ENCODE measurements at regions not wholly inside any gene's neighbourhood (a gene's known extent, or its start where the extent isn't known, plus 50 kb on each side); places are given as distances from the start of the nearest gene placed in this dataset.

DNA sequence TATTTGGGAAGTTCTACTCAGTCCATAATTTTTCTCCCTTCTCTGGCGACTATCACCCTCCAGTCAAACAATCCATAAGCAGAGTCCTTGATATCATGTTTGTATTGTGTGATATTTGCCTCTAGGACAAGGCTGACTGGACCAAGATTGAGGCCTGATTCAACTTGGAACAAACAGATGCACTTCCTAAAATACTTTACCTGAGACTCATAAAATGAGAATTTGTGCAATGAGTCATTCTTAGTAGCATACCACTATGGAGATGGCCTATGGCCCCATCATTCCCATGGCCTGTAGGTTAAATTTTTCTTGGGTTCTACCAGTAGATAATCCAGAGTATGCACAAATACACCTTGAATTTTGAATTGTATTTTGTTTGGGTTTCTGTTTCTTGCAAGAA is 74.2 kb upstream of the DMD start (continued):
- TF ChIP-seq, protein P1, sequence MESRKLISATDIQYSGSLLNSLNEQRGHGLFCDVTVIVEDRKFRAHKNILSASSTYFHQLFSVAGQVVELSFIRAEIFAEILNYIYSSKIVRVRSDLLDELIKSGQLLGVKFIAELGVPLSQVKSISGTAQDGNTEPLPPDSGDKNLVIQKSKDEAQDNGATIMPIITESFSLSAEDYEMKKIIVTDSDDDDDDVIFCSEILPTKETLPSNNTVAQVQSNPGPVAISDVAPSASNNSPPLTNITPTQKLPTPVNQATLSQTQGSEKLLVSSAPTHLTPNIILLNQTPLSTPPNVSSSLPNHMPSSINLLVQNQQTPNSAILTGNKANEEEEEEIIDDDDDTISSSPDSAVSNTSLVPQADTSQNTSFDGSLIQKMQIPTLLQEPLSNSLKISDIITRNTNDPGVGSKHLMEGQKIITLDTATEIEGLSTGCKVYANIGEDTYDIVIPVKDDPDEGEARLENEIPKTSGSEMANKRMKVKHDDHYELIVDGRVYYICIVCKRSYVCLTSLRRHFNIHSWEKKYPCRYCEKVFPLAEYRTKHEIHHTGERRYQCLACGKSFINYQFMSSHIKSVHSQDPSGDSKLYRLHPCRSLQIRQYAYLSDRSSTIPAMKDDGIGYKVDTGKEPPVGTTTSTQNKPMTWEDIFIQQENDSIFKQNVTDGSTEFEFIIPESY (IDR thresholded peaks at IDR 0.05; ENCODE audit: extremely low read depth, insufficient replicate concordance, low read length): no peak
- TF ChIP-seq, protein P2, sequence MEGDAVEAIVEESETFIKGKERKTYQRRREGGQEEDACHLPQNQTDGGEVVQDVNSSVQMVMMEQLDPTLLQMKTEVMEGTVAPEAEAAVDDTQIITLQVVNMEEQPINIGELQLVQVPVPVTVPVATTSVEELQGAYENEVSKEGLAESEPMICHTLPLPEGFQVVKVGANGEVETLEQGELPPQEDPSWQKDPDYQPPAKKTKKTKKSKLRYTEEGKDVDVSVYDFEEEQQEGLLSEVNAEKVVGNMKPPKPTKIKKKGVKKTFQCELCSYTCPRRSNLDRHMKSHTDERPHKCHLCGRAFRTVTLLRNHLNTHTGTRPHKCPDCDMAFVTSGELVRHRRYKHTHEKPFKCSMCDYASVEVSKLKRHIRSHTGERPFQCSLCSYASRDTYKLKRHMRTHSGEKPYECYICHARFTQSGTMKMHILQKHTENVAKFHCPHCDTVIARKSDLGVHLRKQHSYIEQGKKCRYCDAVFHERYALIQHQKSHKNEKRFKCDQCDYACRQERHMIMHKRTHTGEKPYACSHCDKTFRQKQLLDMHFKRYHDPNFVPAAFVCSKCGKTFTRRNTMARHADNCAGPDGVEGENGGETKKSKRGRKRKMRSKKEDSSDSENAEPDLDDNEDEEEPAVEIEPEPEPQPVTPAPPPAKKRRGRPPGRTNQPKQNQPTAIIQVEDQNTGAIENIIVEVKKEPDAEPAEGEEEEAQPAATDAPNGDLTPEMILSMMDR (IDR thresholded peaks at IDR 0.05 in 2 of 3, conservative IDR thresholded peaks at IDR 0.05 in 1 of 3; ENCODE audit: borderline replicate concordance in 1 of 3, insufficient read depth in 1 of 3, low read depth in 2 of 3, low read length in 2 of 3): no peak
- no peak for TF ChIP-seq CBX3 (IDR thresholded peaks at IDR 0.05; ENCODE audit: low read depth)
- no peak for TF ChIP-seq TCF7L2 (IDR thresholded peaks at IDR 0.05; ENCODE audit: borderline replicate concordance, extremely low read depth, insufficient read depth, insufficient read length)
- TF ChIP-seq, protein P3, sequence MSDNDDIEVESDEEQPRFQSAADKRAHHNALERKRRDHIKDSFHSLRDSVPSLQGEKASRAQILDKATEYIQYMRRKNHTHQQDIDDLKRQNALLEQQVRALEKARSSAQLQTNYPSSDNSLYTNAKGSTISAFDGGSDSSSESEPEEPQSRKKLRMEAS (IDR thresholded peaks at IDR 0.05): no peak
- TF ChIP-seq EZH2phosphoT487 (IDR thresholded peaks at IDR 0.05; ENCODE audit: borderline replicate concordance): no peak
- no peak for TF ChIP-seq EZH2 (IDR thresholded peaks at IDR 0.05)
- TF ChIP-seq POLR2AphosphoS5 (IDR thresholded peaks at IDR 0.05; ENCODE audit: low read depth, low read length): no peak
- no peak for TF ChIP-seq ZFX (IDR thresholded peaks at IDR 0.05)

DNA sequence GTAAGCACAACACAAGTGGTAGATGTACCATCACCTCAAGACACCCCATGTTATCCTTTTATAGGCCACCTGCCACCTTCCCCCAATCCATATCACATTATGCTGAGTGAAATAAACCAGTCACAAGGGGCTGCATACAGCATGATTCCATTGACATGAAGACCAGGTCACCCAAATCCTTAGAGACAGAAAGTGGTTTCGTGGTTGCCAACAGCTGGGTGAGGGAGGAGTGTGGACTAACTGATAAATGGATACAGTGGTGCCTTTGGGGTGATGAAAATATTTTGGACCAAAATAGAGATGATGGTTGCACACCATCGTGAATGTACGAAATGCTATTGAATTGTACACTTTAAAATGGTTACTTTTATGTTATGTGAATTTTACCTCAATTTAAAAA is 65.7 kb upstream of the DMD start:
- no peaks in the 10 kb centered on the region for H3K9me2 ChIP-seq (ENCODE audit: insufficient read depth)
- no TSS peak for BruUV-seq (replicated peaks)
- H3K4me3 ChIP-seq (replicated peaks in 1 of 2; ENCODE audit: low read depth in 1 of 2, low read length in 2 of 2): no peak overlapping the region
- H3K36me3 ChIP-seq (ENCODE audit: control insufficient read depth in 1 of 2, insufficient read depth in 2 of 2, low read length in 2 of 2): no peaks in the 10 kb centered on the region
- no peaks in the 10 kb centered on the region for H3K27me3 ChIP-seq (ENCODE audit: insufficient read depth, low read length)
- no peaks in the 10 kb centered on the region for H3K79me2 ChIP-seq (ENCODE audit: insufficient read depth, low read length)
- ChIA-PET RAD21 (ENCODE audit: low non-redundant PET in 1 of 2, low total read pairs in 2 of 2, uncharacterized antibody in 2 of 2, unreplicated experiment in 2 of 2) (no interaction called here), CTCF (no interaction called here), POLR2A (no interaction called here)
- intact Hi-C loops (cut with micrococcal nuclease): no loop called here
- H3K9me3 ChIP-seq (ENCODE audit: control insufficient read depth in 1 of 2, insufficient read depth in 1 of 2, low read depth in 1 of 2, low read length in 2 of 2): no peaks in the 10 kb centered on the region
- no peak overlapping the region for H2AFZ ChIP-seq (ENCODE audit: low read depth, low read length, poor library complexity, severe bottlenecking)
- no peak overlapping the region for H3K9ac ChIP-seq (ENCODE audit: low read length)
- DNase-seq (ENCODE audit: low read depth, low spot score): no peak
- ATAC-seq: no peak
- no peak overlapping the region for H3K27ac ChIP-seq (ENCODE audit: low read depth, low read length)
- H3K4me2 ChIP-seq (ENCODE audit: low read length): no peak overlapping the region
- H3K4me1 ChIP-seq (ENCODE audit: control insufficient read depth in 1 of 2, insufficient read depth in 2 of 2, low read length in 2 of 2): no peaks in the 10 kb centered on the region
- no peaks in the 10 kb centered on the region for H4K20me1 ChIP-seq (ENCODE audit: insufficient read depth)
- TF ChIP-seq POLR2AphosphoS5 (IDR thresholded peaks at IDR 0.05; ENCODE audit: low read depth, low read length) (no peak), ZFX (IDR thresholded peaks at IDR 0.05) (no peak), TCF7L2 (IDR thresholded peaks at IDR 0.05; ENCODE audit: borderline replicate concordance, extremely low read depth, insufficient read depth, insufficient read length) (no peak), JUND (IDR thresholded peaks at IDR 0.05) (no peak), SRF (IDR thresholded peaks at IDR 0.05; ENCODE audit: low read depth) (no peak), RAD21 (IDR thresholded peaks at IDR 0.05; ENCODE audit: low read depth) (no peak), POLR2A (IDR thresholded peaks at IDR 0.05; ENCODE audit: borderline replicate concordance, extremely low read depth, insufficient read depth, insufficient read length) (no peak), SIN3A (IDR thresholded peaks at IDR 0.05; ENCODE audit: low read depth) (no peak), ZNF274 (IDR thresholded peaks at IDR 0.05; ENCODE audit: low read depth, low read length) (no peak), EGR1 (IDR thresholded peaks at IDR 0.05; ENCODE audit: low read depth) (no peak), CBX3 (IDR thresholded peaks at IDR 0.05; ENCODE audit: low read depth) (no peak), CEBPB (IDR thresholded peaks at IDR 0.05; ENCODE audit: low read depth) (no peak), EZH2 (IDR thresholded peaks at IDR 0.05) (no peak), YY1 (IDR thresholded peaks at IDR 0.05; ENCODE audit: extremely low read depth, insufficient replicate concordance, low read depth, low read length) (no peak)
- TF ChIP-seq, protein P3 (IDR thresholded peaks at IDR 0.05): no peak
- TF ChIP-seq, protein P1 (IDR thresholded peaks at IDR 0.05; ENCODE audit: extremely low read depth, insufficient replicate concordance, low read length): no peak
